Heart right ventricle (tissue), 16 donors: ENCODE measurements at regions not wholly inside any gene's neighbourhood (a gene's known extent, or its start where the extent isn't known, plus 50 kb on each side); places are given as distances from the start of the nearest gene placed in this dataset.

ENCODE experiments used
- ATAC-seq, 8 donors: fragments of 200-7000 bp; cut with Tn5 transposase; one replicate each; pipeline ENCODE4 v1.9.1; 2020; ENCODE audit warnings: mild to moderate bottlenecking in 8 of 8, moderate library complexity in 8 of 8, moderate number of reproducible peaks in 1 of 8
- DNase-seq, 2 donors: peaks; one replicate each; pipeline ENCODE4 v3.0.0-alpha.2; 2020
- H3K27ac ChIP-seq, 10 donors: fragments of 200-600 bp; sonication (generic) in 2 of 10; one replicate each; pipeline versions ENCODE4 v1.5.0 to v1.8.0; 2020 to 2022; ENCODE audit warnings: mild to moderate bottlenecking in 3 of 10
- H3K27me3 ChIP-seq, 7 donors: fragments of 200-600 bp; one replicate each; pipeline ENCODE4 v1.8.0; 2021 to 2022; ENCODE audit warnings: mild to moderate bottlenecking in 2 of 7
- H3K36me3 ChIP-seq, 9 donors: fragments of 200-600 bp; sonication (generic) in 1 of 9; one replicate each; pipeline versions ENCODE4 v1.5.0 to v1.8.0; 2020 to 2022; ENCODE audit warnings: mild to moderate bottlenecking in 2 of 9
- H3K4me1 ChIP-seq, 9 donors: fragments of 200-600 bp; sonication (generic) in 1 of 9; one replicate each; pipeline versions ENCODE4 v1.5.0 to v1.8.0; 2020 to 2022; ENCODE audit warnings: mild to moderate bottlenecking in 4 of 9
- H3K4me3 ChIP-seq, 10 donors: fragments of 200-600 bp; sonication (generic) in 2 of 10; one replicate each; pipeline versions ENCODE4 v1.5.0 to v1.8.0; 2020 to 2022; ENCODE audit warnings: mild to moderate bottlenecking in 7 of 10, moderate library complexity in 2 of 10
- H3K9me3 ChIP-seq, 11 donors: fragments of 200-600 bp in 10 of 11; sonication (generic) in 2 of 11; one replicate each; pipeline versions ENCODE4 v1.5.0 to v1.8.0; 2013 to 2022; ENCODE audit warnings: mild to moderate bottlenecking in 2 of 11, control low read depth in 1 of 11, moderate library complexity in 1 of 11
- WGBS, 2 donors: extraction: QIAGEN DNeasy Blood & Tissue Kit; methylation state at CpG; one replicate each; pipeline ENCODE4 v1.1.7; 2013; ENCODE audit warnings: inconsistent platforms in 1 of 2; 5-methylcytosine and 5-hydroxymethylcytosine counted together
- intact Hi-C, 10 donors: fragments of 100-400 bp; cut with DNase I; formaldehyde crosslinking; loops; one replicate each; pipeline versions ENCODE4 v1.11.1 to v1.14.2; 2022
- TF ChIP-seq, protein P1 (sequence below), 9 donors: fragments of 200-600 bp; sonication (generic) in 2 of 9; IDR thresholded peaks; one replicate each; pipeline versions ENCODE4 v1.5.0 to v1.8.0; 2021 to 2022; ENCODE audit warnings: antibody characterized with exemption in 9 of 9, mild to moderate bottlenecking in 5 of 9, moderate library complexity in 1 of 9
- donor health status: Arrhythmogenic right ventricular cardiomyopathy.
- donor health status: ischemic (EF 13 %, LVEDD 7.1; RV severe dilation, severe dysfunction).
- donor health status: healthy with polysubstance abuse.
- donor health status: DM: no; HTN: yes; CAD: no.
- donor health status: DM: no; HTN: no; CAD: no.
- donor health status: ischemic (EF 25% LVEDD 6.9; RV normal size, moderate dysfunction).
- donor health status: ischemic (EF 25% LVEDD 5.7; RV mildly dilated, moderate dysfunction).
- donor health status: healthy.
- donor health status: DM: yes; HTN: yes; CAD: no.
- donor health status: Ischemic cardiomyopathy.
- donor health status: ischemic (EF 35%, LVEDD 5.7; RV mildly dilated, moderate dysfunction).
- donor health status: nonischemic (EF 11% LVEDD 7.7; RV severe dilation, severe dysfunction).
- donor health status: DM: yes; HTN: yes; CAD: no.
- donor health status: PGD.
- donor health status: ischemic (EF 29% LVEDD 5.4; RV normal size, mild dysfunction).
- donor health status: nonischemic (EF 23%, LVEDD 6.1; RV moderate dilation, normal function).

DNA sequence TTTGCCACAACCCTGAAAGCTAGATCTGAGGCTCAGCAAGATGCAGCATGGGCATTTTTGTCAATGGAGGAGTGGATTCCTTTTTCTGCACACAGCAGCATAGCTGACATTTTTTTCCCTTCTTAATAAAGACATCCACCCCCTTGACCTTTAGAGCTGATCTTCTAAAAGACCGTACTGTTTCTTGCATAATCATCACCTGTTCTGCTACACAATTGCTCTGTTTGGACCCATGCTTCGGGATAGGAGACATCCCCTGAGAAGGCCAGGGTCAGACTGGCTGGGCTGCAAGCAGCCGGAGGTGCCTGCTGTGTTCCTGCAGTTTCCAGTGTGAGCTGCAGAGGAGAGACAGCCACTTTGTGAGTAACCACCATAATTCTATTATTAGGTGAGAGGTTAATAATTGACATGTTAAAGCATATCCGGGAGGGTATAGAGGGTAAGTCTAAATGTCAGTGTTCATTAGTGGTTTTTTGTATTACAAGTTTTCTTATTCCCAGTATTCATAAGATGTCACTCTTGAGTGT lies 108.5 kb upstream of the C1QTNF9B start:
- no peak for DNase-seq
- intact Hi-C loops = loop anchor here in 1 of 10 donors (10.0 kb wide), 1 partner anchor 81 kb away; no protein-coding TSS in a partner anchor
- ATAC-seq = no peak
- Histone ChIP-seq H3K9me3 (no peaks in the 10 kb centered on the region), H3K27ac (no peak overlapping the region), H3K27me3 (no peaks in the 10 kb centered on the region), H3K4me1 (no peaks in the 10 kb centered on the region), H3K4me3 (no peak overlapping the region), H3K36me3 (no peaks in the 10 kb centered on the region)
- WGBS, 2 donors = 65 to 71% methylated on average over 4 of the region's 4 CpGs
- TF ChIP-seq, protein P1, sequence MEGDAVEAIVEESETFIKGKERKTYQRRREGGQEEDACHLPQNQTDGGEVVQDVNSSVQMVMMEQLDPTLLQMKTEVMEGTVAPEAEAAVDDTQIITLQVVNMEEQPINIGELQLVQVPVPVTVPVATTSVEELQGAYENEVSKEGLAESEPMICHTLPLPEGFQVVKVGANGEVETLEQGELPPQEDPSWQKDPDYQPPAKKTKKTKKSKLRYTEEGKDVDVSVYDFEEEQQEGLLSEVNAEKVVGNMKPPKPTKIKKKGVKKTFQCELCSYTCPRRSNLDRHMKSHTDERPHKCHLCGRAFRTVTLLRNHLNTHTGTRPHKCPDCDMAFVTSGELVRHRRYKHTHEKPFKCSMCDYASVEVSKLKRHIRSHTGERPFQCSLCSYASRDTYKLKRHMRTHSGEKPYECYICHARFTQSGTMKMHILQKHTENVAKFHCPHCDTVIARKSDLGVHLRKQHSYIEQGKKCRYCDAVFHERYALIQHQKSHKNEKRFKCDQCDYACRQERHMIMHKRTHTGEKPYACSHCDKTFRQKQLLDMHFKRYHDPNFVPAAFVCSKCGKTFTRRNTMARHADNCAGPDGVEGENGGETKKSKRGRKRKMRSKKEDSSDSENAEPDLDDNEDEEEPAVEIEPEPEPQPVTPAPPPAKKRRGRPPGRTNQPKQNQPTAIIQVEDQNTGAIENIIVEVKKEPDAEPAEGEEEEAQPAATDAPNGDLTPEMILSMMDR (IDR thresholded peaks at IDR 0.05) = no peak

DNA sequence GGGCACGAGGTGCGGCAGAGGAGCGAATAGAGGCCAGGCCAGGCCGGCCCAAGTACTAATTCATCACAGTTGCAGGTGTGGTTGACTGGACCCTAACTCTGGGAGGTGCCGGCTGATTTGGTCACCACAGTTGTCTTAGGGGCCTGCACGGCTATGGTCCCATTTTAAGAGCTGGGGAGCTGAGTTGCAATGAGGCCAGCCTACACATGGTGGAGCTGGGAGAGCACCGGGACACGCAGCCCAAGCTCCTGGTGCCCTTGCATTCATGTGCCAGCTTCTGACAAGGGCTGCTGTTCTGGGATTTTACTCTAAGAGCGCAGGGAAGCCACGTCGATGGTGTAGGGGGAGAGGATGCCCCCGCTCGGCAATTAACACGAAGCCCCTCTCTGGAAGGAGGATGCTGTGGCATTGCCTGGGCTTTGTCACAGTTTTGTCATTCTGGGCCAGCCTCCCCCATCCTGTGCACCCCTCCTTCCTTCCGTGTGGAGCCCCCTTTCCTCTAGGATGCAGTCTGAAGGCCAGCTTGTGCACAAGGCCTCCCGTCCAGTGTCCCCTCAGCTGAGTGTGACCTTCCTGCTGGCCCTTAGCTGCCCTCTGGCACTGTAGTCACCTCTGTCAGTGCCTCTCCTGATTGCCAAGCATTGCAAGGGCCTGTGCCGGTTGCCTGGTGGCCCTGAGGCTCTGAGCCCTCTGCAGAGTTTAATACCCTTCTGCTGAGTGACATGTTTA lies 109.4 kb upstream of the C1QTNF9B start:
- no peak for DNase-seq
- 81 to 86% methylated on average over 17 of the region's 17 CpGs for WGBS, 2 donors
- intact Hi-C loops = loop anchor here in 1 of 10 donors (10.0 kb wide), 1 partner anchor 82 kb away; no protein-coding TSS in a partner anchor
- TF ChIP-seq, protein P1 (IDR thresholded peaks at IDR 0.05) = no peak
- H3K36me3 ChIP-seq = no peaks in the 10 kb centered on the region
- no peaks in the 10 kb centered on the region for H3K27me3 ChIP-seq
- no peaks in the 10 kb centered on the region for H3K4me1 ChIP-seq
- H3K9me3 ChIP-seq = no peaks in the 10 kb centered on the region
- H3K27ac ChIP-seq = no peak overlapping the region
- no peak for ATAC-seq
- H3K4me3 ChIP-seq = no peak overlapping the region

DNA sequence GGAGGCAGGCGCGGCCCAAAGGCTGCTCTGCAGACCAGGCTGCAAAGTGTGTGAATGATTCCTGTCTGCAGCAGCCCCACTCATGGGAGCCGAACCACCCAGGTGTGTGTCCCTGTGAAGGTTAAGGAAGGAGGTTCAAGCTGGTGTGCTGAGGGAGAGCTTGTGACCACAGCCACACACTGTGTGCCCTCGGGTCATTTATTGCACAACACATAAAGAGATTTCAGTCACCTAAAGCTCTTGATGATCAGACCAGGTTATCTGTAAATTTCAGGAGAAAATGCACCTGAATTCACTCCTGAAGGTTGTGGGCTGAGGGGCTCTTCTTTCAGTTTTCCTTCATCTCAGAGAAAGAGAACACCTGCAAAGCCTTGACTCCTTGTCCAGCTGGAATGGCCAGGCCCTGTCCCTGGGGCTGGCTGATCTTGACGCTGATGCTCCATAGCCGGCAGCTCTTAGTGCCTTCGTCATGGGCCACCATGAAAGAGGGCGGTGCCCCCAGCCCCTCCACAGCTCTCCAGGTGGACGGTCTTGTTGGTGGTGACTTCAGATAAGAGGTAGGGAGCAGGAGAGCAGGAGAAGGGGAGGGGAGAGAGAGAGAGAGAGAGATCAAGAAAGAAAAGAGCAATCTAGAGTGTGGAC lies 110.8 kb upstream of the C1QTNF9B start:
- no peak for ATAC-seq
- no peak for DNase-seq
- H3K4me1 ChIP-seq = no peaks in the 10 kb centered on the region
- TF ChIP-seq, protein P1 (IDR thresholded peaks at IDR 0.05) = no peak
- intact Hi-C loops = loop anchor here in 1 of 10 donors (10.0 kb wide), 1 partner anchor 83 kb away; no protein-coding TSS in a partner anchor
- H3K27me3 ChIP-seq = no peaks in the 10 kb centered on the region
- H3K27ac ChIP-seq = no peak overlapping the region
- 93 to 94% methylated on average over 9 of the region's 9 CpGs for WGBS, 2 donors
- H3K4me3 ChIP-seq = no peak overlapping the region
- no peaks in the 10 kb centered on the region for H3K9me3 ChIP-seq
- H3K36me3 ChIP-seq = no peaks in the 10 kb centered on the region

DNA sequence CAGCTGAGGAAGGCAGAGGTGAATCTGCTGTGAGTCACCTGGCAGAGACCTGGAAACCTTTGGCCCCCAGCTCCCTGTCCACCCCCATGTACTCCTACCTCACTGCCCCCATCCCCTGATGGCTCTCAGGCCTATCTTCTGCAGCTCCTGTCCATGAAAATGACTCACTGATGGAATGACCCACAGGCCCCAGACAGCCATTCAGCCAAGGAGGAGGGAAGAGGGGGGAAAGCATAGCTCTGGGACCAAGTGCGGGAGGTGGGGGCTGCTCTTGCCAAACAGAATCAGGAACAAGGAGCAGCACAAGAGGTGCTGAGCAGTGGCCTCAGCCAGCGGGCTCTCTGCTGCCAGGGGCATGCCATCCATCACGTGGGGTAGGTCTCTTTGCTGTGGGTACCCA lies 111.4 kb upstream of the C1QTNF9B start:
- ATAC-seq = no peak
- intact Hi-C loops = loop anchor here in 1 of 10 donors (10.0 kb wide), 1 partner anchor 84 kb away; no protein-coding TSS in a partner anchor
- 87 to 96% methylated on average over 3 of the region's 3 CpGs for WGBS, 2 donors

More for the DNA sequence above, 111.4 kb upstream of the C1QTNF9B start:
- Histone ChIP-seq H3K4me1 (no peaks in the 10 kb centered on the region), H3K27ac (no peak overlapping the region), H3K9me3 (no peaks in the 10 kb centered on the region), H3K27me3 (no peaks in the 10 kb centered on the region), H3K4me3 (no peak overlapping the region), H3K36me3 (no peaks in the 10 kb centered on the region)
- DNase-seq = no peak
- TF ChIP-seq, protein P1 (IDR thresholded peaks at IDR 0.05) = no peak
